ENCODE measurements at regions not wholly inside any gene's neighbourhood (a gene's known extent, or its start where the extent isn't known, plus 50 kb on each side); places are given as distances from the start of the nearest gene placed in this dataset.

DNA sequence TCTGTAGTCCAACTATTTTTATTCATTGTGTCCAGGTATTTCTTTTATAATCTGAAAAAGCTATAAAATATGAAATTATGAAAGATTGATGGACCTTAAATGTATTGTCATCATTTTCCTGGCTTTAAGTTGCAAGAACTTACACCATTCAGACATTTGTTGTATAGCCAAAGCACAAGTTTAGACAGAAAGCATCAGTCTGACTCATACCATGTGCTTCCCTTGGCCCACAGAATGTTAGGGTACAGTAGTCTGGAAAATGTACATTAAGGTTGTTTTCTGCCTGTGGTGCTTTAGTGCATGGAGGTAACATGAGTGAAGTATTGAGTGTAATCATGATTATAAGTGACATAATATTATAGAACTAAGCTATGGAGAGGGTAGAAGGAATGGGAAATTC lies 1002.5 kb downstream of the BCL11B start:
- POLR2A ChIA-PET = no interaction called here
- no peak for FAIRE-seq

More for the DNA sequence above, 1002.5 kb downstream of the BCL11B start:
- TF ChIP-seq CTCF (IDR thresholded peaks at IDR 0.05; ENCODE audit: extremely low read depth in 1 of 2, insufficient read depth in 1 of 2, low read depth in 1 of 2, low read length in 2 of 2) = no peak
- no peak for TF ChIP-seq MYC (IDR thresholded peaks at IDR 0.05; ENCODE audit: low read depth, low read length)
- TF ChIP-seq EZH2 (IDR thresholded peaks at IDR 0.05; ENCODE audit: borderline replicate concordance, low read depth, low read length, severe bottlenecking) = no peak
- TF ChIP-seq POLR2A (IDR thresholded peaks at IDR 0.05; ENCODE audit: low read depth, low read length) = no peak
- no peak for TF ChIP-seq JUN (IDR thresholded peaks at IDR 0.05; ENCODE audit: borderline replicate concordance, insufficient read depth, insufficient read length, low read depth)
- no peak for TF ChIP-seq MAX (IDR thresholded peaks at IDR 0.05; ENCODE audit: insufficient read depth, insufficient read length)
- no peak for TF ChIP-seq GATA2 (IDR thresholded peaks at IDR 0.05; ENCODE audit: insufficient read depth, insufficient read length, low read depth, low read length)
- TF ChIP-seq FOS (IDR thresholded peaks at IDR 0.05; ENCODE audit: borderline replicate concordance, insufficient read depth, low read length) = no peak
- TF ChIP-seq POLR2AphosphoS5 (IDR thresholded peaks at IDR 0.05; ENCODE audit: insufficient read depth, low read depth, low read length) = no peak
- Histone ChIP-seq H3K36me3 (ENCODE audit: control insufficient read depth in 2 of 2, extremely low read depth in 1 of 2, insufficient read depth in 2 of 2, low read length in 2 of 2) (no peaks in the 10 kb centered on the region), H3K9me1 (replicated peaks; ENCODE audit: control insufficient read depth, extremely low read depth, insufficient read depth, low read length) (no peaks in the 10 kb centered on the region), H3K9me3 (replicated peaks; ENCODE audit: control insufficient read depth, insufficient read depth, low read length) (peaks cover 10% of the 10 kb centered on the region), H4K20me1 (replicated peaks; ENCODE audit: control insufficient read depth, extremely low read depth, insufficient read depth, low read length) (no peaks in the 10 kb centered on the region), H3K4me1 (ENCODE audit: control insufficient read depth, extremely low read depth, insufficient read depth, low read length) (no peaks in the 10 kb centered on the region), H3K4me2 (ENCODE audit: insufficient read depth, low read length) (no peak overlapping the region), H3K27ac (ENCODE audit: insufficient read depth, low read depth, low read length) (no peak overlapping the region), H3K27me3 (ENCODE audit: control insufficient read depth in 2 of 2, insufficient read depth in 2 of 2, low read length in 2 of 2) (no peaks in the 10 kb centered on the region), H3K4me3 (replicated peaks in 1 of 3; ENCODE audit: insufficient read depth in 1 of 3, low read depth in 1 of 3, low read length in 3 of 3) (no peak overlapping the region), H3K9ac (replicated peaks; ENCODE audit: extremely low read depth, insufficient read depth, low read length) (no peak overlapping the region), H3K79me2 (ENCODE audit: control insufficient read depth, insufficient read depth, low read length) (no peaks in the 10 kb centered on the region), H2AFZ (ENCODE audit: low read depth, low read length) (no peak overlapping the region)
- CTCF ChIA-PET = no interaction called here
- intact Hi-C loops (cut with micrococcal nuclease) = no loop called here
- BruUV-seq (replicated peaks) = no TSS peak
- dilution Hi-C loops (cut with MboI; ENCODE audit: extremely low pct_ligation_motif_present, low sequenced_read_pairs) = no loop called here
- DNase-seq (ENCODE audit: low read depth, low spot score) = no peak
